ENCODE measurements at regions not wholly inside any gene's neighbourhood (a gene's known extent, or its start where the extent isn't known, plus 50 kb on each side); places are given as distances from the start of the nearest gene placed in this dataset.

GRCh38 chr6:41426438-41426851 lies 91.0 kb downstream of the NCR2 start:
- intact Hi-C loops (cut with micrococcal nuclease) (loop anchor here (5.0 kb wide), 1 partner anchor 59 kb away; no protein-coding TSS in a partner anchor), dilution Hi-C loops (cut with MboI; ENCODE audit: extremely low pct_ligation_motif_present, low sequenced_read_pairs) (no loop called here)
- Histone ChIP-seq H3K4me3 (replicated peaks in 1 of 3; ENCODE audit: insufficient read depth in 1 of 3, low read depth in 1 of 3, low read length in 3 of 3) (no peak overlapping the region), H3K79me2 (ENCODE audit: control insufficient read depth, insufficient read depth, low read length) (no peaks in the 10 kb centered on the region), H3K36me3 (ENCODE audit: control insufficient read depth in 2 of 2, extremely low read depth in 1 of 2, insufficient read depth in 2 of 2, low read length in 2 of 2) (no peaks in the 10 kb centered on the region), H4K20me1 (replicated peaks; ENCODE audit: control insufficient read depth, extremely low read depth, insufficient read depth, low read length) (no peaks in the 10 kb centered on the region), H2AFZ (ENCODE audit: low read depth, low read length) (no peak overlapping the region), H3K27me3 (ENCODE audit: control insufficient read depth in 2 of 2, insufficient read depth in 2 of 2, low read length in 2 of 2) (peaks cover 47 to 57% of the 10 kb centered on the region in 2 experiments), H3K9ac (replicated peaks; ENCODE audit: extremely low read depth, insufficient read depth, low read length) (no peak overlapping the region), H3K4me1 (ENCODE audit: control insufficient read depth, extremely low read depth, insufficient read depth, low read length) (no peaks in the 10 kb centered on the region), H3K9me3 (replicated peaks; ENCODE audit: control insufficient read depth, insufficient read depth, low read length) (no peaks in the 10 kb centered on the region), H3K27ac (ENCODE audit: insufficient read depth, low read depth, low read length) (no peak overlapping the region), H3K9me1 (replicated peaks; ENCODE audit: control insufficient read depth, extremely low read depth, insufficient read depth, low read length) (no peaks in the 10 kb centered on the region), H3K4me2 (ENCODE audit: insufficient read depth, low read length) (no peak overlapping the region)
- FAIRE-seq (no peak), DNase-seq (ENCODE audit: low read depth, low spot score) (no peak)
- TF ChIP-seq MYC (IDR thresholded peaks at IDR 0.05; ENCODE audit: low read depth, low read length), result no peak
- no peak for TF ChIP-seq JUN (IDR thresholded peaks at IDR 0.05; ENCODE audit: borderline replicate concordance, insufficient read depth, insufficient read length, low read depth)
- no TSS peak for BruUV-seq (replicated peaks)
- ChIA-PET POLR2A (no interaction called here), CTCF (interaction anchor here (0.7 to 7.0 kb wide), 8 partner anchors 9 to 257 kb away, joined by 3 to 84 read pairs (median 6); no protein-coding TSS in a partner anchor)

DNA sequence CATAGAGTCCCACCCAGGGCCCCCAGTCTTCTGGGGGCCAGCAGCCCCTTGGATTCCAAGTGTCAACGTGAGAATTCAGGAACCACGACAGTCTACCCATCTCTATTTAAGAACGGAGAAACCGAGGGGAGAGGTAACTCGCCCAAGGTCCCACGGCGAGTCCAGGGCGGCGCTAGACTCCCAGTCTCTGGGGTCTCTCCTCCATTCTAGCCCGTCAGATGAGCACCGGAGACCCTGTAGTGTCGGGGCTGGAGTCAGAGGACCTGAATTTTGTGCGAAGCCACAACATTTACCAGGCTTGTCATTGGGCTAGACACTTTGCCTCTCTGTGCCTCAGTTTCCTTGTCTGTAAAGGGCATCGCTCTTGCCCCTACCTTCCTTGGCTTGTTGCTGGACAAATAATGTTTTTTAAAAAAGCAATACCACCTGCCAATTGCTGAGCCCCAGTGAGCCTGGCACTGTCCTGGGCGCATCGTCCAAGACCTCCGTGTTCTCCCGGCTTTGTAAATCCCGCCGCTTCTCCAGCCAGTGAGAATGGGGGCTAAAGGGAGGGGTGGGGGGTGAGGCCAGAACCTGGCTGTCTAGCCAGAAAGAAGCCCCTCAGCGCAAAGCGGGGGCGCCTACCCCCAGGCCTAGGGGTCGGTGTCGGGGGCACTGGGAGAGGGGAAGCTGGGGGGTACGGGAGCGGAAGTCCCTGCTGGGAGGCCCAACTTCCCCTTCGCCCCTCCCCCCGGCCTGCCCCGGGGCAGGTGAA lies 91.7 kb downstream of the NCR2 start:
- Histone ChIP-seq H3K4me1 (ENCODE audit: control insufficient read depth, extremely low read depth, insufficient read depth, low read length) (no peaks in the 10 kb centered on the region), H3K79me2 (ENCODE audit: control insufficient read depth, insufficient read depth, low read length) (no peaks in the 10 kb centered on the region), H3K4me3 (replicated peaks in 1 of 3; ENCODE audit: insufficient read depth in 1 of 3, low read depth in 1 of 3, low read length in 3 of 3) (no peak overlapping the region), H3K27ac (ENCODE audit: insufficient read depth, low read depth, low read length) (no peak overlapping the region), H3K9me1 (replicated peaks; ENCODE audit: control insufficient read depth, extremely low read depth, insufficient read depth, low read length) (no peaks in the 10 kb centered on the region), H3K36me3 (ENCODE audit: control insufficient read depth in 2 of 2, extremely low read depth in 1 of 2, insufficient read depth in 2 of 2, low read length in 2 of 2) (no peaks in the 10 kb centered on the region), H2AFZ (ENCODE audit: low read depth, low read length) (no peak overlapping the region), H3K27me3 (ENCODE audit: control insufficient read depth in 2 of 2, insufficient read depth in 2 of 2, low read length in 2 of 2) (peaks cover 47 to 57% of the 10 kb centered on the region in 2 experiments), H4K20me1 (replicated peaks; ENCODE audit: control insufficient read depth, extremely low read depth, insufficient read depth, low read length) (no peaks in the 10 kb centered on the region), H3K9me3 (replicated peaks; ENCODE audit: control insufficient read depth, insufficient read depth, low read length) (no peaks in the 10 kb centered on the region), H3K4me2 (ENCODE audit: insufficient read depth, low read length) (no peak overlapping the region), H3K9ac (replicated peaks; ENCODE audit: extremely low read depth, insufficient read depth, low read length) (no peak overlapping the region)
- ChIA-PET POLR2A (no interaction called here), CTCF (interaction anchor here (1.2 to 7.0 kb wide), 3 partner anchors 167 to 256 kb away, joined by 7 to 84 read pairs (median 24); no protein-coding TSS in a partner anchor)
- intact Hi-C loops (cut with micrococcal nuclease), result loop anchor here (5.0 kb wide), 1 partner anchor 60 kb away; no protein-coding TSS in a partner anchor
- FAIRE-seq, result no peak
- no peak for DNase-seq (ENCODE audit: low read depth, low spot score)
- BruUV-seq (replicated peaks), result no TSS peak
- TF ChIP-seq MYC (IDR thresholded peaks at IDR 0.05; ENCODE audit: low read depth, low read length), result no peak
- no peak for TF ChIP-seq GATA2 (IDR thresholded peaks at IDR 0.05; ENCODE audit: insufficient read depth, insufficient read length, low read depth, low read length)
- no peak for TF ChIP-seq MAX (IDR thresholded peaks at IDR 0.05; ENCODE audit: insufficient read depth, insufficient read length)
- TF ChIP-seq POLR2A (IDR thresholded peaks at IDR 0.05; ENCODE audit: low read depth, low read length), result no peak
- no peak for TF ChIP-seq EZH2 (IDR thresholded peaks at IDR 0.05; ENCODE audit: borderline replicate concordance, low read depth, low read length, severe bottlenecking)
- TF ChIP-seq FOS (IDR thresholded peaks at IDR 0.05; ENCODE audit: borderline replicate concordance, insufficient read depth, low read length), result no peak
- no peak for TF ChIP-seq JUN (IDR thresholded peaks at IDR 0.05; ENCODE audit: borderline replicate concordance, insufficient read depth, insufficient read length, low read depth)
- no peak for TF ChIP-seq POLR2AphosphoS5 (IDR thresholded peaks at IDR 0.05; ENCODE audit: insufficient read depth, low read depth, low read length)
- dilution Hi-C loops (cut with MboI; ENCODE audit: extremely low pct_ligation_motif_present, low sequenced_read_pairs), result no loop called here
